ENCODE measurements at regions not wholly inside any gene's neighbourhood (a gene's known extent, or its start where the extent isn't known, plus 50 kb on each side); places are given as distances from the start of the nearest gene placed in this dataset.
"Not testable (repeated sequence)": the region's sequence is repeated elsewhere in the genome, so short reads cannot be mapped to it uniquely, and the experiment has no call there.

- DNase-seq, result no peak
Measured at GRCh38 chr6:105567140-105567539, 164.3 kb upstream of the PREP start.

DNA sequence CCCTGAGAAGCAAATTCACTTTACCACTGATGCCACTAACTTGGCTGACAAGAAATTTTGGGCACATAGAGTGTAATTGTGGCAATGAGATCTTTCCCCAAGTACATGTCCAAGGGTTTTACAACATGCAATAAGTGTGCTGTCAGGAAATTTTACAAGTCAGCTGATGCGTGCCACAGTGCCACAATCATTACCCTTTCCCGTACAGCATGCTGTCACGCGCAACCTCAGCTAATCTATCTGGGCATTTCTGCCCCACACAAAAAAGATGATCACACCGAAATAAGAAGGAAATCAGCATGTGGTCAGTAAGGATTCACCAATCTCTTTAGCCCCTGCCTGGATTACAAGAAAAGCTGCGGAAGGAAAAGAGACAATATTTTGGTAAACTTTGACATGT lies 163.6 kb upstream of the PREP start:
- no peak for DNase-seq

GRCh38 chr6:105564121-105564902 lies 161.4 kb upstream of the PREP start:
- DNase-seq, result no peak

GRCh38 chr6:105562027-105562426 lies 159.1 kb upstream of the PREP start:
- DNase-seq, result no peak

GRCh38 chr6:105561486-105561885 lies 158.6 kb upstream of the PREP start:
- no peak for DNase-seq

GRCh38 chr6:105560611-105561066 lies 157.8 kb upstream of the PREP start:
- DNase-seq, result peak; percentile 31

GRCh38 chr6:105557291-105557690 lies 154.4 kb upstream of the PREP start:
- DNase-seq, result no peak

DNA sequence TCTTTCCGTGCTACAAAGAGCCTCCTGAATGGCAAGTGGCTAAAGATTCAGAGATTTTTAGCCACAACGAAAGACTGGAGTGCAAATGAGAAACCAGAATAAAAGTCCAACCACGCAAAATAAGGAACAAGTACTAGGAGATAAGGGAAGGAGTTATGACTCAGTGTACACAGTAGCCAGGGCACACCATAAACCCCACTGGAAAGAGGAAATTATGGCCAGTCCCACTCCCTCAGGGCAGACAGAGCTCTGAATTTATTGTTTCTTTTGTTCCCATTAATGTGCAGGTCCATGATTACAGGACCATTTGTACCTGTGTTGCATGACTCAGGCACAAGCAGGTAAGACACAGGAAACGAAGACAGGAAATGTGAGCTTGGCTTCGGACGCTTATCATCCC lies 150.3 kb upstream of the PREP start:
- DNase-seq, result no peak

- DNase-seq, result no peak
Measured at GRCh38 chr6:105550955-105551620, 148.2 kb upstream of the PREP start.

DNA sequence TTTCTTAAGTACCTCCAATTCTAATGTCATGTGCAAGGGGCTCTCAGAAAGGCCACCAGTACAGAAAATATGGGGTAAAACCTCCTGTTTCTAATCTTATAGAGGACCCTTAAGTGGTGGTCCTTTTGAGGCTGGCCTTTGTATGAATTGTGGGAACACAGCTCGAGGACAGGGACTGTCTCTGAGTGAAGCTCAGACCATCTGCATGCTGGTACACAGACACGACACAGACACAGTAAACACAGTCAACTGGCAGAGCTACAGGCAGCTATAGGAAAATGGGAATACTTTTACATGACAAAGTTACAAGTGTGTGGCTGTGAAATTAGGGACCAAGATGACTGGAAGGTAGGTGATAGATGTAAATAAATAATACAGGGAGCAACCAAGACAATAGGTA lies 143.9 kb upstream of the PREP start:
- DNase-seq, result peak; percentile 4

DNA sequence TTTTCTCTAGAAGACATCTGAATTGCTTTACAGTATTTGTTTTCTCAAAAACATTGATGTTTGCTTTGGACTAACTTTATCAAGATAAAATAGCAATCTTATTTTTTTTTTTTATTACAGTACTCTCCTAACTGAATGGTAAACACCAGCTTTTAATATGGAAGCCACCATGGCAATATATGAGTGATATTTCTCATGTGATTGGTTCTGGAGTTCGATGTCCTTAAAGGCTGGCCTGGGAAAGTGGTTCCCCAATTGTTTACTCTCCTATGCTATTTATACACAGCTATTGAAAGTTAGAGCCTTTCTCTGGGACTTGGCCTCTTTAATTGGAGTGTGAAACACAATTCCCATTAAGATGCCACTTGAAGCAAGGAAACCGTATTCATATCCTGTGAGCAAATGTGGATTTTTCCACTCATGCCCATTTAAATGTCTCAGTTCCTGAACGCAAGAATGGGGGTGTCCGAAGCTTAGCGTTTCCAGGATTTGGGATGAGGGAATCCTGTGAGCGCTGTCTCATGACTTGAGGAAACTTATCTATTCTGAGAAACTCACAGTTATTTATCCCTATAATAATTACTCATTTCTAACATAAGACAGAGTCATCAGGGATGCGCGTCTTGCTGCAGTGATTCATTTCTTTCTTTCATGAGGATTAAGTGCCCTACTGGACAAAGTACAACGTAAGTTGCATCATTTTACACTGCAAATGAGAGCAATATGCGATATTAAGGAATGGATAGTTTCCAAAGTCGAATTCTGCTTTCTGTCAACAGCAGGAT lies 143.3 kb upstream of the PREP start:
- peak; percentile 77 for DNase-seq

DNA sequence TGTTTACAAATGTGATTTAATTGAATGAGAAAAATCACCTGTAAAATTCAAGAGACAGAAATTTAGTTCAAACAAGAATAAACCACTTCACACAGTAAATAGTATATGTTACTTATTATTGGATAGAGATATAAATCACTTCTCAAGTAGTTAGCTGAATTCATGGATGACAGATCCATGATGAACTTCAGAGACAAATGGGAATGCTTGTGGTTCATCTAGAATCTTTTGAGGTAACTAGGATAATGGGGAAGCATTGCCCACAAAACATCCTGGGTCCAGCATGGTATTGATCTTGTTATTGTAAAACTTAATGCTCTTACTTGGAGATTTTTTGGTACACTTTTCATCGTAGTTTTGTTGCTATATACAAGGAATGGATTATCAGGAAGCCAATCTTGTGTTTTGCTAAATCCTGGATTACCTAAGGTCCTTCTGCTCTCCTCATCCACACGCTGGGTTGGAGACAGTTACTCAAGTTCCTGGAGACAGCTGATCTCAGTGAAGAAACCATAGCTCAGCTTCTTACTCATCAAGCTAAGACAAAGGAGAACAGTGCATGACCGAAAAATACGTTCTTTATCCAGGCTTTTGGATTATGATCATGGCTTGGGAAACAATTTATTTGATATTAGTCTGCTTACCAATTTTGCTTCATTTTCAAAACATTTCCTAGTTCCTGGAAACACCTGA lies 142.5 kb upstream of the PREP start:
- DNase-seq, result peak; percentile 17

GRCh38 chr6:105539911-105540310 lies 137.0 kb upstream of the PREP start:
- DNase-seq, result no peak

- DNase-seq, result no peak
Measured at GRCh38 chr6:105537981-105538578, 135.2 kb upstream of the PREP start.

- no peak for DNase-seq
Measured at GRCh38 chr6:105536961-105537360, 134.1 kb upstream of the PREP start.

- no peak for DNase-seq
Measured at GRCh38 chr6:105533301-105533700, 130.4 kb upstream of the PREP start.

GRCh38 chr6:105526225-105526872 lies 123.5 kb upstream of the PREP start:
- DNase-seq, result no peak

GRCh38 chr6:105522626-105523322 lies 119.9 kb upstream of the PREP start:
- DNase-seq, result no peak

DNA sequence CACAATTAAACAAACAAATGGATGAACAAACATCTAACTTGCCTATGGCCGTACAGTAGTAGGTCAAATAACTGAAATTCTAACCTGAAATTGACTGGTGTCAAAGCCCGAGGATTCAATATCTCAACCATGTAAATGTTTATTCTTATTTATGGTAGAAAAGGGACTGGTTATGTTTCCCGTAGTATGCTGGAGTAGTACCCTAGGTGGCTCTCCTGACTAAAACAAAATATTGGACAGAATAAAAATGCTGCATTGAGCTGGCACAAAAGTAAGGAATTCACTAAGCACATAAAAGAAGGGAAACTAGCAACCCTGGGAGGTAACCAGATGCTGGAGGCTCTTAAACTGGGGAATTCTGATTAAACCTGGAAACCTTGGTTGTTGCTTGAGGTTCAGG lies 117.1 kb upstream of the PREP start:
- DNase-seq, result no peak

DNA sequence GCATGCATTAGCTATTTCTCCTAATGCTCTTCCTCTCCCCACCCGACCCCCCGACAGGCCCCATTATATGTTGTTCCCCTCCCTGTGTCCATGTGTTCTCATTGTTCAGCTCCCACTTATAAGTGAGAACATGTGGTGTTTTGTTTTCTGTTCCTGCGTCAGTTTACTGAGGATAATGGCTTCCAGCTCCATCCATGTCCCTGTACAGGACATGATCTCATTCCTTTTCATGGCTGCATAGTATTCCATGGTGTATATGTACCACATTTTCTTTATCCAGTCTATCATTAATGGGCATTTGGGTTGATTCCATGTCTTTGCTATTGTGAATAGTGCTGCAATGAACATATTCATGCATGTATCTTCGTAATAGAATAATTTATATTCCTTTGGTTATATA lies 116.1 kb upstream of the PREP start:
- DNase-seq, result not testable (repeated sequence)

DNA sequence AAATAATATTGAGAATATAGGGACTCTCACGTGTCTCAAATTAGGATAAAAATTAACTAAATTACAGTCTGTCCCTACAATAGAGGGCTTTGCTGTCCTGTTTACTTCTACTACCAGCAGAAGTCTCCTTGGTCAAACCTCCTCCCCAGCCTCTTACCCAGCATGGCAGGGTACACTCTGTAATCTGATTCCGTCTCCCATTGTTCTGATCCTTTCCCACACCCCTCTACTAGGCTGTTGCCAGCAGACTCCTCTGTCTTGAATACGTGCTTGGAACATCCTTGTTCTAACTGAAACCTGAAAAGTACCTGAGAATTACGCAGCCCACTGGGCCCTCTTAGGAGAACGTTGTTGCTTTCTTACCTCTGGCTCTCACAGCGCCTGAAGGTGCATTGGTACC lies 112.2 kb upstream of the PREP start:
- DNase-seq, result no peak
